ENCODE measurements at regions not wholly inside any gene's neighbourhood (a gene's known extent, or its start where the extent isn't known, plus 50 kb on each side); places are given as distances from the start of the nearest gene placed in this dataset.
"Not testable (repeated sequence)": the region's sequence is repeated elsewhere in the genome, so short reads cannot be mapped to it uniquely, and the experiment has no call there.

DNA sequence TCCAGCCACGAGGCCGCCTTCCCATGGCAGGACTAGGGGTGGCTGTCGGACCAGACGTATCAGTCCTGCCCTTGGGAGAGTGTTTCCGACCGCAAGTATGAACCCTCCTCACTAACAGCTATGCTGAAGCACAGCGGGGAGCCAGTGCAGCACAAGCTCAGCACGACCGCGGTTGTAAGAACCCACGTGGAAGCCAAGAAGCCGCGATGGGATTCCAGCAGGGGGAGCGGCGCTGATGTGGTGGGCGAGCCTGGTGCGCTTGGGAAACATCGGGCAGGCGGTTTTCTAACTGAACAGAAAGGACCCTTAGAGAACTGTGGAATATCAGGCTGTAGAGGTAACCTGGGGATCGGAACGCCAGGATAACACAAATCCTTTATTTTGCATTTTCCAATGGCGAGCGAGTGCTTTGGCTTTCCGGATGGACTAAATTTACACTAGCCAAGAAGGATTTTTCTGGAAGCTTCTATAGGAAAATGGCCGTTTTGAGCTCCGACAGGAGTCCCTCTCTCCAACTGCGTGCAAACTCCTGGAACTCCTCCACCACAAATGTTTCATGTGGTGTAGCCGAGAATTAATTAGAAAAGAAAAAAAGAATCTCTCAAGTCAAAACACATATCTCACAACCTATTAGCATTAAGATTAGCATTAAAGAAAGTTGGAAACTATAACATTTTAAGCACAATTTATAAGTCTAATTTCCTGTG, 132.0 kb upstream of the MYCN start:
- no peak for DNase-seq (ENCODE audit: low spot score)

DNA sequence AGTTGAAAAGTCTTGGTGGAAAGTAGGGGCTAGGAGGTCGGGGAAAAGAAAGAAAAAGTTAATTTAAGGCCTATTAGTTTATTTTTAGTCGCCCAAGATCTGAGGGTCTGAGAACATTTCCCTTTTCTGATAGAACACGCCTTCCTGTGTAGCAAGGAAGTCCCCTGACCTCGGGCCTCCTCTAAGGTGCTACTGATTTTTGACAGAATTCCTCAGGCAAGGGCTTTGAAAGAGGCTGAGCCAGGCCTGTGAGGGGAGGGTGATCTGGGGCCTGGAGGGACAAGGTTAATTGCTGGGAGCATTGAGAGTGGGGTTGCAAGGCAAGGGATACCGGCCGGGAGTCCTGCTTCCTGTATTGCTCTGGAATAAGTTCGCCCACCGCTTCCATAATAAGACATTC, 131.4 kb upstream of the MYCN start:
- DNase-seq (ENCODE audit: low spot score): no peak

DNA sequence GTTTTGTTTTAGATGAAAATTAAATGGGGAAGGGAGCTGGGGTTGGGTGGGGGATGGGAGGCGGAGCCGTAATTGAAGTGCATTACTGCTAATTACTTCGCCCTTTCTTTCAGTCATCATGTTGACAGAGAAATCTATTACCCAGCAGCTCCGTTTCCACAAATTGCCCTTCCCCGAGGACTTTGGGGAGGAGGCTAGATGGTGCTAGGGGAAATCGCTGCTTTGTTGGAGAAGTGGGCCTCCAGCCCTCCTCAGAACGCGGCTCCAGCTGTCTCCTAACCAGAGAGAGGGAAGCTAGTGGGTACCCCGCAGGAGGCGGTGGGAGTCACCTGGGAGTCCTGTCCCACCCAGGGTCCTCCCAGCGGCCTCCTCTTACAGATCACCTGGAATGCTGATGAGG, 130.9 kb upstream of the MYCN start:
- DNase-seq (ENCODE audit: low spot score): no peak

DNA sequence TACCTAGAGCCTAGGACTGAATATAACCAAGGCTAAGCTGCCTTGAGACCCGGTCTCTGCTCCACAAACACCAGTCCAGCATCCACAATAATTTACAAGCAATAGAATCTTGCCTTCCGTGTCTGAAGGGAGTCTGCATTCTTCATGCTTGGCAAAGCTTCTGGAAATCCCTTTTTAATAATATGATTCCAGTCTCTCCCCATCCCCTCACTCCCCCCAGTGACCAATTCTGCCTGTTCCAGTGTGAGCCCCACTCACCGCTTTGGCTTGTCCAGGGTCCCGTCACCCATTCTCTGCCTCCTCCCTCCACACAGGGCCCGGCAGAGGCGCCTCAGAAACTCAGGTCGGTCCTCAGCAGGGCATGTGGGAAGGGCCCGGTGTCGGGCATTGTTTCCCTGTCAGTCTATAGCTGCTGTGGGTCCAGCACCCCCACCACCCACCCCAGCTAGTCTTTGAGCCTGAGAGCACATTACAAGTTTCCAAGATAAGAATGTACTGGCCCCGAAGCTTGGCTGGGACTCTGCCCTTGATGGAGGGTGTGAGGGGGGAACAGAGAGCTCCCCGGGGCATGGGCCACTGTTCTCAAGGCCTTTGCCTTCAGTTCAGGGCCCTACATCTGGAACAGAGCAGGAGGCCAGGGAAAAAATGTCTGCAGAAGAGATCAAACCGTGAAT, 129.7 kb upstream of the MYCN start:
- DNase-seq (ENCODE audit: low spot score): no peak

DNA sequence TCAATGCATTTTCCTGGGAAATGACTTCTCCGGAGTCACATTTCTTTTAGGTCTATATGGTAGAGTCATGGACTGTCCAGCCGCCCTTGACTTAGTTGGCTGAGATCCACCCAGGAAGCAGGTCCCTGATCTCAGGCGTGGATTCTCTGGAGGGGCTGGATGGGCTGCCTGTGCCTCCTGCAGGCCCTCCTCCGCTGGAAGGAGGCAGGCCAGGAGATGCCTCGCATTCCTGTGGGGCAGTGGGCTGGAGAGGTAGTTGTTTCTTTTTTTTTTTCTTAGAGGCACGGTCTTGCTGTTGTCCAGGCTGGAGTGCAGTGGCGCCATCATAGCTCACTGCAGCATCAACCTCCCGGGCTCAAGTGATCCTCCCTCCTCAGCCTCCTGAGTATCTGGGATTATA, 129.0 kb upstream of the MYCN start:
- no peak for DNase-seq (ENCODE audit: low spot score)

DNA sequence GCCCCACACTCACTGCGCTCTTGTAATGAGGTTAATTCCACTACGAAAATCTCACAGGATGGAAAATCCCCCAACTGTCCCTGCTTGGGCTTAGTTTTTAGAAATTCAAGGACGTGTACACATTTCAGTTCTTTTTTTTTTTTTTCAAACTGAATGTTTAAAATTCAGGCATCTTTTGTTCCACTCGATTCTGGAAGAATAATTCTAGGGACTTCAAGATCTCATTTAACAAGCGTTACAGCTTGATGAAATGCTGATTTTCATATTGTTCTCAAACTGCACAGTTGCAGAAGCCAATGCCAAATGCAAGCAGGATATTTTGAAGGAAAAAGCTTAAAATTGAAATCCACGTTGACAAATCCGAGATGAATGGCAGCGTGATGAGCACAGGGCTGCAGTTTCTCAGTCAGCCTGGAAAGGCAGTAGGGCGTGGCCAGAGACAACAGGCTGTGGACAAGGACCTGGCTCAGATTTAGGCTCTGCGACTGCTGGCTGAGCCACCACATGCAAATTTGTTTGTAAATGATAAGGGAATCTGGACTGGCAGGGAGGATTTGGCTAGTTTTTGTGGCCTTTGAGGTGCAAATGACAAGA, 128.1 kb upstream of the MYCN start:
- DNase-seq (ENCODE audit: low spot score): no peak

DNA sequence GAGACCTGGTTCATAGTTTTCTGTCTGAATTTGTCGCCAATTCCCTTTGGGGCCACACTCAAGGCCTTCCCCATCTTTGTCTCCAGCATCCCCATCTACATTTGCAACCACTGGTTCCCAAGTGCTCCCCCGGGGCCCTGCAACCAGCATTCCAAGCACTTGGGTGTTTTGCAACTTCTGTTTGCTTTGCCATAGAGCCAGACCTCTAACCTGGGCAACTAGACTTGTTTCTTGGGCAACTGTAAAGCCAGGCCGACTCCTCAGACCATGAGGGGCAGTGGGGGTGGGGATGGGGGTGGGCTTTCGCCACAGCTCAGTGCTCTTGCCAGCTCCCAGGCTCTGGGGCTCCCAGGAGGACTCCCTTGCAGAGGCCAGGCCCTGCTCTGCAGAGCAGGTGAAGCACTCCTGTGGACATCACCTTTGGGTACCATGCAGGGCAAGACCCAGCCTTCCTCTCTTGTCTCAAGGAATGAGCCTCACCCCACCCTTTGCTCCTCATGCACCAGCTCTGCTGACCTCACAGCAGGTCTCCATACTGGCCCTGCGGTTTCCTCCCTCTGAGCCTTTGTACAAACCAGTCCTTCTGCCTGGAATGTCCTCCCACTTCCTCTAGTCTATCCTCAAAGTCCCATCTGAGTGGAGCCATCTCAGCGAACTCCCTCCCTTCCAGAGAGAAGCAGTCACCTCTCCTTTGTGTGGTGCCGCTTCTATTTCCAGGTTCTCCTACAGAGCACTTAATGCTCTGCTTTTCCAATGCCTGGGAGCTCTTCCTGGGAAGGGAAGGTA, 126.7 kb upstream of the MYCN start:
- no peak for DNase-seq (ENCODE audit: low spot score)

DNA sequence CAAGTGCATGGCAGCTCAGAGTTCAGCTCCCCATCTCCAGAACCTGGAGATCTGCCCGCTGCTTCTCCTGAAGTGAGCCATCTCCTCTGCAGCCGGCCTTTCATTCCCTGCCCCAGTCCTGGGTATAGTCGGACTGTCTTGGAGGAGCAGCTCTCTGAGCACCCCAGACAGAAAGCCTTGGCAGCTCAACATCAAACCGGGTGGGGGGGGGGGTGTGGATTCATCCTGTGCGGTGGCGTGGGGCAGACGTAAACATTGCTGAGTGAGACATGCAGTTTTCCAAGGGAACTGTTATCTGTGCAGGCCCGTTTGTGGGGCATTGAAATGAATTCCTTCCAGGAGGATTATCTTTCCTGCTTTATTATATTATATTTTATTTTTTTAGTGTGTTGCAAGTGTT, 125.9 kb upstream of the MYCN start:
- no peak for DNase-seq (ENCODE audit: low spot score)

DNA sequence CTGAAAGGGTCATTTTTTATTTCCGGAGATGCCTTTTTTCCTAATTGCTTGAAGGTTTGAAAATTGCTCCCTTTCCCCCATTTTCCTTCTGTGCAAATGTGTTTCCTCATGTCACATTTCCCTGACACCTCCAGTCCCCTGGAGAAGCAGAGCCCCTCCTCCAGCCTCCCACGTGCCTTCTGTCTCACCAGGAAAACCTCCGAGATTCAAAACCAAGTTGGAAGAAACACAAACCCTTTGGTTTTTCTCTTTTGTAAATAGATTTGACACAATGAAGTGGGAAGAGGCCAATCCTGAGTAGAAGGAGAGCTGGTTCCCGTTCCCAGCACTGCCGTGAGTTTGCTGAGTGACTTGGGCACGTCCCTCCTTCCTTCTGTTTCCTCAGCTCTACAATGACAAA, 125.4 kb upstream of the MYCN start:
- no peak for DNase-seq (ENCODE audit: low spot score)

DNA sequence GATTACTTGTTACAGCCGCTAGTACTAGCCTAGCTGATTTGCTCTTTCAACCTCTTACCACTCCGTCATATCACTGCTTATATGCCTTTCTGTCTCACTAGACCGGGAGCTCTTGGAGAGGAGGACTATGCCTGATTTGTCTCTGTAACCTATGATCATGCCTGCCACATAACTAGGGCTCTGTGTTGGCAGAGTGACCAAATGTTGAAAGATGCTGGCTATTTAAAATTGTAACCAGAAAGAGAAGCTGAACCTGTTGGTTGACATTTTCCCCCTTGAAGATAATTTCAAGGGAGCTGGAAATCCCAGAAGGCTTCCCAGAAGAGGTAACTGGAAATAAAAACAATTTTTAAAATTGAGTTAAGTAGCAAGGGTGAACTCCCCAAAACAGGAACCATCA, 124.1 kb upstream of the MYCN start:
- no peak for DNase-seq (ENCODE audit: low spot score)

DNA sequence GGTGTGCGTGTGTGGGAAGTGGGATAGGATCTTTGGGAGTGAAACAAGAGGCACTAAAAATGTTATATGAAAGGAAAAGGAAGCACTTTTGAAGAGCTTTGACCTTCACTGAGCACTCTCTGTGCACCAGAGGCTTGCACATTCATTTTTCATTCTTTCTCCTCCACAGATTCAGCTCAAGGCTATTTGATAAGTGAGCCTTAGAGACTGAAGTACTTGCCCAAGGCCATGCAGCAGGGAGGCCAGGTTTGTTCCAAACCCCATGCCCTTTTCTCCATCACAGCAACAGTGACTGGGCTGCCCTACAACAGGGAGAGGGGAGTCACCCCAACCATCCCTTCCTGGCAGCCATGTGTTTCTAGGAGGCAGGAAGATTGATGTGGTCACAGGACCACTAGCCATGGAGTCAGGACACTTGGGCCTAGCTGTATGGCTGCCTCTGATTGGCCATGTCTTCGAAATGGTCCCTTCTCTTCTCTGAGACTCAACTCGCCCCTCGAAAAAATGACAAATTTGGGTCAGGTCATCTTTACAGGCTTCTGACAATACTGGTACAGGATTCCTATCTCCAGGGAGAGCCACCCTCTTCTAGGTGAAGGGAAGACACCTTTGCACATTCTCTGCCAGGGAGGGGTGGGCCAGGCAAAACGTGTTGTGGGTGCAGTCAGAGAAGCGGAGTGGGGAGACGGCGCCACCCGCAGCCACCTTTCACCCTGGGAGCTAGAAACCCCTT, 123.5 kb upstream of the MYCN start:
- DNase-seq (ENCODE audit: low spot score): no peak

DNA sequence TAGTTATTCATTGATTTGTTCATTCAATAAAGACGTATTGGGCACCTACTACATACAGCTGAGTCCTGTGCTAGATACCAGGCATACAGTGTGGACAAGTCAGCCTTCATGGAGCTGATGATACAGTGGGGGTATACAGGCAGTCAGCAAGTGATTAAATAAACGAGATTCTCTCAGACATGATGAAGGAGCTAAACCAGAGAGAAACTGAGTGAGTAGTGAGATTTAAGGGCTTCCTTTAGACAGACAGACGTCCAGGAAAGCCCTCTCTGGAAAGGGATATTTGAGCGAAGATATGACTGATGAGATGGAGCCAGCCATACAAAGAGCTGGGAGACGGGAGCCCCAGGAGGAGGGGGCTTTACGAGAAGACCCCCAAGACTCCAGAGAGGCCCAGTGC, 122.6 kb upstream of the MYCN start:
- DNase-seq (ENCODE audit: low spot score): no peak

DNA sequence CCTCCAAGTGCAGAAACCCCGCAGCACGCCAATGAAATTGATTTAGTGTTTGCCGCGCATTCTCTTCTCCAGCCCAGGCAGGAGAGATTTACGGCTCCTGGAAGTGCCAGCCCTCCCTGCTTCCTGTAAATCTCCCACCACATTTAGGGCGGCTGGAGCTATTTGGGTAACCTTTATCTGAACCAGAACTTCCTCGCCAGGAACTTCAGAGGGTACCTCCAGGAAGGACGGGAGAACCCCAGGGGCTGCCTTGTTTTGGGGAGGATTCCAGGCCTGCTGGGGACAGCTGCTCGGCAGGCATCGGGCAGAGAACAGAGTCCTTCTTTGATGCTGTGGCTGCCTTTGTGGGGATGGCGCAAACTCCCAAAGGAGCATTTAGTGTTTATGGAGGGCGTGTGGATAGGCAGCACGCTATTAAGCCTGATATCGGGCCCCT, 122.0 kb upstream of the MYCN start:
- DNase-seq (ENCODE audit: low spot score): no peak

DNA sequence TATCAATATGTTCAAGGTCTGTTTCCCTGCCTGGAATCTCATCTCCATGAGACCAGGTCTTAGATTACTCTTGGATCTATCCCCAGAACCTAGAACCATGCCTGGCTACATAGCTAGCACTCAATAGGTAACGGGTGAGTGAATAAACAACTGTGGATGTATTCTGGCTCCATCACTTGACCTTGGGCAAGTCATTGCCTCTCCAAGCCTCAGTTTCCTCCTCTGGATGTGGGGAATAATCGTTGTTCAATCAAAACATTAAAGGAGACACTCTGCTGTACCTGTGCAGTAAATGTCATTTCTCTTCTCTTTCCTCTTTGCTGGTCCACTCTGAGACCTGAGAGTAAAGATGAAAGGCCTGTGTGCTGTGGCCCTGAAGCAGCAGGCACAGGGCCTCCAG, 121.5 kb upstream of the MYCN start:
- no peak for DNase-seq (ENCODE audit: low spot score)

DNA sequence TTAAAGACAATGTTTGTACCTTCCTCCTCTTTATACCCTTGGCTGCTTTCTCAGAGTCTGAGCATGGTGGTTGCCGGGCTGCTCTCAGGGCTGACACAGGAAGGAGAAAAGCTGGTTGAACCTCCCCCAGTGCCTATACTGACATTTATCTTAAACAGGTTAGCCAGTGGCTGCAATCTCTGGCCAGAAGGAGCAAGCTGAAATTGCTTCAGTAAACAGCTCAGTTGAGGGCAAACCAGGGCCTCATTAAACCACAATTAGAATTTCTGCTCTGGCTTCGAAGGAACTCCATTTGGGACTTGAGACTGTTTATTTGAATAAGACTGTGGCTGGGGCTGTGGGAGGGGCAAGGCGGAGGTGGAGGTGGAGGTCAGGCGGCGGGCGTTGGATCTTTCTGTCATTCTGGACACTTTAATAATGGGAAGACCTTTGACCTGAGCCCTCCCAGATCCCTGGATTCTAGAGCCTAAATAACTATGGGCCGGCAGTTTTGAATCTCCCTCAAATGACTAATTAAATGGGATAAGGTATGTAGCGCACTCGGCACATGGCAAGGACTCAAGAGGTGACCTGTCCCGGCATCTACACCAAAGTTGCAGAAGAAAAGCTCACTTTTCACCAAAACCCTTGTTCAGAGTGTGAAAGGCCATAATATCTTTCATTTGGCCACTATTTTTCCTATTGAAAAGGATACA, 120.6 kb upstream of the MYCN start:
- DNase-seq (ENCODE audit: low spot score): no peak

DNA sequence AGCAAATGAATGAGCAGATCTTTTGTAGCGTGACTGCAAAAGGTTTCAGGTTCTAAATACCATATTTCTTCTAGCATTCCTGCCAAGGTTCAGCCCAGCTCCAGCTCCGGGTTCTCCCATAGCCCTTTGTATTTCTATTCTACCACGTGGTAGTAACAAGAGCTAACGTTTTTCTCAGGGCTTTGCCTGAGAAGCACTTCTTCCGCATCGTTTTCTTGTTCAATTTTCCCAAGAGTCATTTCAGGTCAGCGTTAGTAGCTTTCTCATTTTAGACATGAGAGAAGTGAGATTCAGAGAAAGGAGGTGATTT, 120.1 kb upstream of the MYCN start:
- DNase-seq (ENCODE audit: low spot score): no peak

DNA sequence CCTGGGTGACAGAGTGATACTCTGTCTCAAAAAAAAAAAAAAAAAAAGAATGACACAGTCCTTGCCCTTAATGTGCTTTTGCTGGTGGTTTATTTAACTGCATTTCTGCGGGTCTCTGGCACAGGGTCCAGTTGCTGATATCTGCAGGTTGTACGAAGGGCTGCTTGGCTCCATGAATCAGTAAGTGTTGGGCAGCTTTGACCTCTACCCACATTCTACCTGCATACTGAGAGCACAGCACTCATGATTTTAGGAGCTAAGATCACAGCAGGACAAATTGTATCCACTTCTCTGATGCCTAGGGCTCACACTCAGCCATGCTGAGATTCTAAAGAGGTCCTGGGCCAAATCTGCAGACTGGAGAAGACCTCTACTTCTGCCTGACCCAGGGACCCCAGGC, 119.4 kb upstream of the MYCN start:
- DNase-seq (ENCODE audit: low spot score): no peak

DNA sequence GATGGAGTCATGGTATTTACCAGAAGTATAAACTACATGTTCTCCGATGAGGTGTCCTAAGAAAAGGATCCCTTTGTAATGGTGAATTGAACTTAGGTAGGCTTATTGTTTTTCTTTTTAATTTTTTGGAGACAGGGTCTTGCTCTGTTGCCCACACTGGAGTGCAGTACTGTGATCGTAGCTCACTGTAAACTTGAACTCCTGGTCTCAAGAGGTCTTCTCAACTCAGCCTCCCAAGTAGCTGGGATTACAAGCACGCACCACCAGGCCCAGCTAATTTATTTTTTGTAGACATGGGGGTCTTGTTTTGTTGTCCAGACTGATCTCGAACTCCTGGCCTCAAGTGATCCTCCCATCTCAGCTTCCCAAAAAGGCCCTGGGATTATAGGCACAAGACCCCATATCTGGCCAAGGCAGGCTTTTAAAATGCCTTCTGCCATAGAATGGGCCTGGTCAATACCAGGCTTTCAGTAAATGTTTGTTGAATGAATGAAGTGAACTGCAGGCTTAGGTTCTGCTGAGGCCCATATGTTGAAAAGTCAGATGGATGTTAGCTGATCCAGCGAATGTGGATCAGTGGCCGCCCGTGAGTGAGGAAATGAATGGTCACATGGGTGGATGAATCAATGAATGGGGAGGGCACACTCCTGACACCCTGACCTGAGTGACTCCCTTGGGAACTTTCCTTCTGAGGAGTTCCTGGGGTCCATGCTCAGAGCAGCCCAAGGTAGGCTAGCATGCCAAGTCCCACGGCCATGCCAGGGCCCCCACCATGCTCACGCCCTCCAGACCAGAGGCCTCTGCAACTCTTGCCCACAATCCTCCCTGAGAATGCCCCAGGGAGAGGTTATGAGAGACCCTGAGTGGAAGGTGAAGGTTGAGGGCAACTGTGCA, 118.0 kb upstream of the MYCN start:
- DNase-seq (ENCODE audit: low spot score): no peak

DNA sequence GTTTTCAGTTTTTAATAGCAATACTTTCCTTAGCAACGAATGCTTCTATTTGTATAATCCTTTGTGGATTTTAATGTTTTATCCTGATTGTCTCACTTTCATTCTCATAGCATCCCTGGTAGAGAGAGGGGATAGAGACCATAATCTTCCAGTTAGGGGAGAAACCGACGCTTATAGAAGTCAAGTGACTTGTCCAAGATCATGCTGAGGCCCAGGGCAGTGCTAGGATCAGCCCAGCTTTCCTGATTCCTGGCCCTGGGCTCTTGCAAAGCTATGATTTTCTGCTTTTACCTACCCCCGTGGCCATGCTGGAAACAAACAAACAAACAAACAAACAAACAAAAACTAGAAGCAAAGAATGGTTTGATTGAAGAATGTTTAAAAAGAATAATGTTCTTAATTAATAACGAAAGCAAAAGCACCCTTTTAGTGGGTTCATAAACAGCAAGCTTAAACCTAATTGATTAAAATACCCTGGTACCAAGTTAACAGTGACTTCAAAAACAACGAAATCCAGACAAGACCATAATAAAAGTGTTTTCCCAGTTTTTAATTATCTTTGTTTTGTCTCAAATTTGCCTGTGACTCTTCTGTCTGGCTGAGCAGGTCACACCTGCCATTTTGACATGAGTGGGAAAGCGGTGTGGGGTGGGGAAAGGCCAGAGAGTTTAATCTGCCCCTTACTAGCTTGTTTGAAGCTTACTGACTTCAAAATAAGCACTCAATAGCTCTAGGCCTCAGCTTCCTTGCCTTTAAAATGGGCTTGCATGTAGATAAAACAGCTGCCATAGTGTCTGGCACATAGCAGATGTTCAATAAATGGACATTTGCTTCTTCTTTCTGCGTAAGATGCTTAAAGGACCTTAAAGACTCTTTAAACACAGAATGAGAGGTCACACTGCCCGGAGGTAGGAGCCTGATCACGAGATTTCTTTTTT, 116.6 kb upstream of the MYCN start:
- no peak for DNase-seq (ENCODE audit: low spot score)

DNA sequence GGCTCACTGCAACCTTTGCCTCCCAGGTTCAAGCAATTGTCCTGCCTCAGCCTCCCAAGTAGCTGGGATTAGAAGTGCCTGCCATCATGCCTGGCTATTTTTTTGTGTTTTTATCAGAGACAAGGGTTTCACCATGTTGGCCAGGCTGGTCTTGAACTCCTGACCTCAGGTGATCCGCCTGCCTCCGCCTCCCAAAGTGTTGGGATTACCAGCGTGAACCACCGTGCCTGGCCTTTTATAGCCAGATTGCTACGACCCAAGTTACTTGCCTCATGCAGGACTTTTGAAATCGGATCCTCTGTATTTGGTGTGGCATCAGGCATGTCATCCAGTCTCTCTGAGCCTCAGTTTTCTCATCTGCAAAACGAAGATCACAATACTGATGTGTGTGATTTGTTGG, 115.9 kb upstream of the MYCN start:
- not testable (repeated sequence) for DNase-seq (ENCODE audit: low spot score)

All from kidney capillary endothelial cell (primary cell).